ENCODE measurements at regions not wholly inside any gene's neighbourhood (a gene's known extent, or its start where the extent isn't known, plus 50 kb on each side); places are given as distances from the start of the nearest gene placed in this dataset.

- BruUV-seq (replicated peaks): no TSS peak
- H3K36me3 ChIP-seq (replicated peaks in 1 of 2; ENCODE audit: control insufficient read depth in 1 of 2, insufficient read depth in 2 of 2, low read length in 2 of 2): no peaks in the 10 kb centered on the region
- H3K4me3 ChIP-seq (replicated peaks in 1 of 3; ENCODE audit: insufficient read depth in 1 of 3, low read depth in 2 of 3, low read length in 3 of 3): no peak overlapping the region
- H3K4me2 ChIP-seq (ENCODE audit: low read depth, low read length): no peak overlapping the region
- H3K9me3 ChIP-seq (ENCODE audit: low read length): peaks cover 64% of the 10 kb centered on the region
- 38% methylated on average over 1 of the region's 1 CpG for WGBS (ENCODE audit: low lambda C conversion rate)
- no peak overlapping the region for H3K27ac ChIP-seq (ENCODE audit: extremely low read length, insufficient read depth, low read length)
- POLR2A ChIA-PET: no interaction called here
- in situ Hi-C loops (cut with HindIII; ENCODE audit: extremely low pct_ligation_motif_present, low pct_unique_long_range_greater_than_20kb) (no loop called here), intact Hi-C loops (cut with micrococcal nuclease; ENCODE audit: unreplicated experiment) (no loop called here)
- no peak for ATAC-seq
- no peaks in the 10 kb centered on the region for H4K20me1 ChIP-seq (ENCODE audit: insufficient read depth, low read length)
- no peak overlapping the region for H3K9ac ChIP-seq (ENCODE audit: insufficient read depth, low read depth, low read length)
- H3K4me1 ChIP-seq (ENCODE audit: insufficient read depth, low read length): no peaks in the 10 kb centered on the region
- no peak overlapping the region for H2AFZ ChIP-seq (ENCODE audit: low read length)
- DNase-seq (ENCODE audit: low spot score): no peak
- H3K27me3 ChIP-seq (ENCODE audit: control insufficient read depth in 1 of 2, insufficient read depth in 2 of 2, low read length in 2 of 2): no peaks in the 10 kb centered on the region
- FAIRE-seq: no peak
- CTCF ChIA-PET (ENCODE audit: low intra/inter-chr PET ratio, low total read pairs): no interaction called here
- H3K79me2 ChIP-seq (ENCODE audit: insufficient read depth, low read length): no peaks in the 10 kb centered on the region
- no peak for TF ChIP-seq EHMT2 (IDR thresholded peaks at IDR 0.05; ENCODE audit: borderline replicate concordance, low read depth, low read length)
Measured at GRCh38 chr2:4653991-4654390, 950.6 kb downstream of the DCDC2C start.

- no peak overlapping the region for H3K4me3 ChIP-seq (replicated peaks in 1 of 3; ENCODE audit: insufficient read depth in 1 of 3, low read depth in 2 of 3, low read length in 3 of 3)
- H3K4me1 ChIP-seq (ENCODE audit: insufficient read depth, low read length): no peaks in the 10 kb centered on the region
- no peak overlapping the region for H3K27ac ChIP-seq (ENCODE audit: extremely low read length, insufficient read depth, low read length)
- BruUV-seq (replicated peaks): no TSS peak
- H3K27me3 ChIP-seq (ENCODE audit: control insufficient read depth in 1 of 2, insufficient read depth in 2 of 2, low read length in 2 of 2): no peaks in the 10 kb centered on the region
- FAIRE-seq (no peak), ATAC-seq (no peak), DNase-seq (ENCODE audit: low spot score) (no peak)
- no peak overlapping the region for H3K4me2 ChIP-seq (ENCODE audit: low read depth, low read length)
- intact Hi-C loops (cut with micrococcal nuclease; ENCODE audit: unreplicated experiment) (no loop called here), in situ Hi-C loops (cut with HindIII; ENCODE audit: extremely low pct_ligation_motif_present, low pct_unique_long_range_greater_than_20kb) (no loop called here)
- no peaks in the 10 kb centered on the region for H4K20me1 ChIP-seq (ENCODE audit: insufficient read depth, low read length)
- no peaks in the 10 kb centered on the region for H3K79me2 ChIP-seq (ENCODE audit: insufficient read depth, low read length)
- CTCF ChIA-PET (ENCODE audit: low intra/inter-chr PET ratio, low total read pairs): no interaction called here
- H3K9ac ChIP-seq (ENCODE audit: insufficient read depth, low read depth, low read length): no peak overlapping the region
- WGBS (ENCODE audit: low lambda C conversion rate): 19% methylated on average over 3 of the region's 3 CpGs
- TF ChIP-seq BRD4 (CRISPR knock-in tag; IDR thresholded peaks at IDR 0.05) (no peak), GABPB1 (CRISPR knock-in tag; IDR thresholded peaks at IDR 0.05) (no peak)
- no peaks in the 10 kb centered on the region for H3K36me3 ChIP-seq (replicated peaks in 1 of 2; ENCODE audit: control insufficient read depth in 1 of 2, insufficient read depth in 2 of 2, low read length in 2 of 2)
- POLR2A ChIA-PET: no interaction called here
- peaks cover 55% of the 10 kb centered on the region for H3K9me3 ChIP-seq (ENCODE audit: low read length)
- H2AFZ ChIP-seq (ENCODE audit: low read length): no peak overlapping the region
Measured at GRCh38 chr2:4656326-4656725, 953.0 kb downstream of the DCDC2C start.
